ENCODE measurements at regions not wholly inside any gene's neighbourhood (a gene's known extent, or its start where the extent isn't known, plus 50 kb on each side); places are given as distances from the start of the nearest gene placed in this dataset.

DNA sequence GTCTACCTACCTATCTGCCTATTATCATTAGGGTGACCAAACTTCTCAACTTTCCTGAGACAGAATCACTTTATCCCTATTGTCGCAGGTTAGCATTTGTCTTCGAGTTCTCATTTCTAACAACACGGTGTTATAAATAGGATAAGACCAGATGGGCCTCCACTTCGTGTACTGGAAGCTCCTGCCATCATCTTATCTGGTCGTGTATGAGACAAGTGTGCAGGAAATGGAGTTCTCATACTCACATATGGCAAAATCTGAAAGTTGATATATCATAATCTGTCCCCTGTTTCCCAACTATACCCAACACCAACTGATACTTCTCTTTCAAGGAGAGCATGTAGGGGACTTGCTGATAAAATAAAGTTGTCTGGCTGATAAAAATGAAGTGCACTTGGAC lies 287.4 kb upstream of the FOXK1 start:
- Histone ChIP-seq H3K4me3 (ENCODE audit: low read depth, low read length) (no peak overlapping the region), H3K27ac (no peak overlapping the region), H3K9me3 (ENCODE audit: severe bottlenecking) (peaks cover 3% of the 10 kb centered on the region), H3K36me3 (no peaks in the 10 kb centered on the region), H3K27me3 (ENCODE audit: insufficient read depth, low read depth, severe bottlenecking) (no peaks in the 10 kb centered on the region)
- TF ChIP-seq, protein P1, sequence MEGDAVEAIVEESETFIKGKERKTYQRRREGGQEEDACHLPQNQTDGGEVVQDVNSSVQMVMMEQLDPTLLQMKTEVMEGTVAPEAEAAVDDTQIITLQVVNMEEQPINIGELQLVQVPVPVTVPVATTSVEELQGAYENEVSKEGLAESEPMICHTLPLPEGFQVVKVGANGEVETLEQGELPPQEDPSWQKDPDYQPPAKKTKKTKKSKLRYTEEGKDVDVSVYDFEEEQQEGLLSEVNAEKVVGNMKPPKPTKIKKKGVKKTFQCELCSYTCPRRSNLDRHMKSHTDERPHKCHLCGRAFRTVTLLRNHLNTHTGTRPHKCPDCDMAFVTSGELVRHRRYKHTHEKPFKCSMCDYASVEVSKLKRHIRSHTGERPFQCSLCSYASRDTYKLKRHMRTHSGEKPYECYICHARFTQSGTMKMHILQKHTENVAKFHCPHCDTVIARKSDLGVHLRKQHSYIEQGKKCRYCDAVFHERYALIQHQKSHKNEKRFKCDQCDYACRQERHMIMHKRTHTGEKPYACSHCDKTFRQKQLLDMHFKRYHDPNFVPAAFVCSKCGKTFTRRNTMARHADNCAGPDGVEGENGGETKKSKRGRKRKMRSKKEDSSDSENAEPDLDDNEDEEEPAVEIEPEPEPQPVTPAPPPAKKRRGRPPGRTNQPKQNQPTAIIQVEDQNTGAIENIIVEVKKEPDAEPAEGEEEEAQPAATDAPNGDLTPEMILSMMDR (IDR thresholded peaks at IDR 0.05; ENCODE audit: low read depth, low read length): no peak
- no peak for DNase-seq

DNA sequence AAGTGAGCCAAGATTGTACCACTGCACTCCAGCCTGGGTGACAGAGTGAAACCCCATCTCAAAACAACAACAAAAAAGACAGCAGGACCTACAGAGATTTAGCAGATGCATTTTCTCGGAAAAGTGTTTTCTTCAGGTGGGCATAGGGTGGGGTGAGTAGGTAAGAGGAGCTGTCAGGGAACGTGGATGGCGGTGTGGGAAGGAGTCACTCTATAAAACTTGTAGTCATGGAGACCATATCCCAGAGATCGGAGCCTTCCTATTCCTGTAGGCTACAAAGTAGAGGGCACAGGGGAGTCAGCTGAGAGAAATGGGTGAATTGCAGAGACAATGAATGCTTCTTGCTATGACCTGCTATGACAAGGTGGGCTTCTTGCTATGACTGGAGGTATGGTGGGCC lies 283.0 kb upstream of the FOXK1 start:
- Histone ChIP-seq H3K27me3 (ENCODE audit: insufficient read depth, low read depth, severe bottlenecking) (no peaks in the 10 kb centered on the region), H3K27ac (no peak overlapping the region), H3K4me3 (ENCODE audit: low read depth, low read length) (no peak overlapping the region), H3K9me3 (ENCODE audit: severe bottlenecking) (no peaks in the 10 kb centered on the region), H3K36me3 (no peaks in the 10 kb centered on the region)
- TF ChIP-seq, protein P1 (IDR thresholded peaks at IDR 0.05; ENCODE audit: low read depth, low read length): no peak
- DNase-seq: no peak

DNA sequence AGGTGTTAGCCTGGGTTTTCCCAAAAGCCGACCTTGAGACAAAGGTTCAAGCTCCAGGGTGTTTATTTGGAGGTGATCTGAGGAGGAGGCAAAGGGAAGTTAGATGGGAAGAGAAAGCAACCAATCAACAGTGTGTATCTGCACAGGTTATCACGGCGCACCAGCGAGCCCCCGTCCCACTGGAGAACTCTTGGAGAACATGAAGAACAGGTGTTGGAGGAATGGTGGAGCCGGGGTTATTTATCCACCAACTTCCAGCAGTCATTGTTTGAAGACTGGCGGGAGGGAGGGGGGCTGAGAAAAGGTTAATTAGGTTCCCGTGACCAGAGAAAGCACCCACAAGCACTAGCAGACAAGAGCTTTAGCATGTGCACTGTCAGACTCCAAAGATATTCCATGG lies 282.5 kb upstream of the FOXK1 start:
- Histone ChIP-seq H3K27me3 (ENCODE audit: insufficient read depth, low read depth, severe bottlenecking) (no peaks in the 10 kb centered on the region), H3K27ac (no peak overlapping the region), H3K9me3 (ENCODE audit: severe bottlenecking) (no peaks in the 10 kb centered on the region), H3K36me3 (no peaks in the 10 kb centered on the region), H3K4me3 (ENCODE audit: low read depth, low read length) (no peak overlapping the region)
- no peak for DNase-seq
- TF ChIP-seq, protein P1 (IDR thresholded peaks at IDR 0.05; ENCODE audit: low read depth, low read length): no peak

DNA sequence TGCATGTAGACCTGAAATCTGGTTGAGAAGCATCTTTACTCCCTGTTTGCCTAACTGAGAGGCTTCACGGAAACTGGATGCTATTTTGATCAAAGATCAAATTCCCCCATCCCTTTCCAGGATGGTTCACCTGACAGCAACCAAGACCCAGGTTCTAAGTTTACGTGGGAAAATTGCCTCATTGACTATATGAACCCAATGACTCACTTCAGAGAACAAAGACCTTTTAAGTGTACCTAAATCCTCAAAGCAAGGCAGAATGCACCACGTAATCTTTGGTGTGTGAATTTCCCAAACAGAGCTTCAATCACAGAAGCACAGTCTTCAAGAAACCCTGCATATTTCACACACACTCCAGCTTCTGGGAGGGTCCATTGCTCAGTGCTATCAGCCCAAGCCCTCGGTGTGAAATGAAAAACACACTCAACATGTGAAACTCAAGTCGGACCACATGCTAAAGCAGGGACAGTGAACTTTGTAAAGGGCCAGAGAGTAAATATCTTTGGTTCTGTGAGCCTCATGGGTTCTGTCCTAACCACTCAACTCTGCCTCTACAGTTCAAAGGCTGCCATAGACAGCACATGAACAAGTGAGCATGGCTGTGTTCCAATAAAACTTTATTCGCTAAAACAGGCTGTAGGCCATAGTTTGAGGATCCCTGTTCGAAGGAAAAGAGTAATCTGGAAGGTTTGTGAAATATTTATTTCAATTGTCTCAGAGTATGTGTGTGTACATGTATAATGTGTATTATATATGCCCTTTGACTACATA lies 275.6 kb upstream of the FOXK1 start:
- no peak for DNase-seq
- no peak overlapping the region for H3K4me3 ChIP-seq (ENCODE audit: low read depth, low read length)
- TF ChIP-seq, protein P1 (IDR thresholded peaks at IDR 0.05; ENCODE audit: low read depth, low read length): no peak
- H3K27me3 ChIP-seq (ENCODE audit: insufficient read depth, low read depth, severe bottlenecking): no peaks in the 10 kb centered on the region
- no peak overlapping the region for H3K27ac ChIP-seq
- H3K36me3 ChIP-seq: no peaks in the 10 kb centered on the region
- H3K9me3 ChIP-seq (ENCODE audit: severe bottlenecking): no peaks in the 10 kb centered on the region

DNA sequence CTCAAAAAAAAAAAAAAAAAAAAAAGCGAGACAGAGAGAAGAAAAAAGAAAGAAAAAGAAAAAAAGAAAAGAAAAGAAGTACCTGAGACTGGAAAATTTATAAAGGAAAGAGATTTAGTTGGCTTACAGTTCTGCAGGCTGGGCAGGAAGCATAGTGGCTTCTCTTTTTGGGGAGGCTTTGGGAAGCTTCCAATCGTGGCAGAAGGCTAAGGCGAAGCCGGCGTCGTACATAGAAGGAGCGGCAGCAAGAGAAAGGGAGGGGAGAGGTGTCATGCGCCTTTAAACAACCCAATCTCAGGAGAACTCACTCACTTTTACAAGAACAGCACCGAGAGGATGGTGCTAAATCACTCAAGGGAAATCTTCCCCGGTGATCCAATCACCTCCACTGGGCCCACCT lies 272.1 kb upstream of the FOXK1 start:
- H3K27ac ChIP-seq: no peak overlapping the region
- no peaks in the 10 kb centered on the region for H3K27me3 ChIP-seq (ENCODE audit: insufficient read depth, low read depth, severe bottlenecking)
- H3K9me3 ChIP-seq (ENCODE audit: severe bottlenecking): no peaks in the 10 kb centered on the region
- H3K4me3 ChIP-seq (ENCODE audit: low read depth, low read length): no peak overlapping the region
- DNase-seq: no peak
- TF ChIP-seq, protein P1 (IDR thresholded peaks at IDR 0.05; ENCODE audit: low read depth, low read length): no peak
- no peaks in the 10 kb centered on the region for H3K36me3 ChIP-seq
